B cell (primary cell): ENCODE measurements at regions not wholly inside any gene's neighbourhood (a gene's known extent, or its start where the extent isn't known, plus 50 kb on each side); places are given as distances from the start of the nearest gene placed in this dataset.

Experiments
- EZH2 ChIP-seq: IDR thresholded peaks from 2 replicates; pipeline ENCODE4 v1.6.1; 2012; ENCODE audit warnings: borderline replicate concordance, low read depth, mild to moderate bottlenecking, moderate library complexity, low read length; ENCODE audit not compliant: insufficient read depth, poor library complexity, severe bottlenecking
- TF ChIP-seq, protein P1 (sequence below): fragments of 200-600 bp; IDR thresholded peaks from one replicate; pipeline ENCODE4 v1.8.0; 2022; ENCODE audit warnings: antibody characterized with exemption, mild to moderate bottlenecking

DNA sequence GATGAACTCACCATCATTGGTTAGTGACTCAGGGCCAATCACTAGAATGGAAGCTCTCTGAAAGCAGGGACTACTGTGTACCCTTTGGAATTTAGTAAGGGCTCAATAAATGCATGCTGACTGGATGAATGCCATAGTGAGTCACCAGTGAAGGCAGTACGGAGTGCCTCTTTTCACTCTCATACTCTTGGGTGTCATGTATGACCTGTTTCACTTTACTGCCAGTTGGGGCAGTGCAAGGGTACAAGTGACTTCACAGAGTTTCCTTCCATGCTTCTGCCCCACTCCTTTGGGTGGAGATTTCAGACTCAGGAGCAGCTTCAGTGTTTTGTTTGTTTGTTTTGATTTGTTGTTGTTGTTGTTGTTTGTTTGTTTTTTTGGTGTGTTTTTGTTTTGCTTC is 57.7 kb downstream of the SOX3 start:
- no peak for TF ChIP-seq EZH2
- TF ChIP-seq, protein P1, sequence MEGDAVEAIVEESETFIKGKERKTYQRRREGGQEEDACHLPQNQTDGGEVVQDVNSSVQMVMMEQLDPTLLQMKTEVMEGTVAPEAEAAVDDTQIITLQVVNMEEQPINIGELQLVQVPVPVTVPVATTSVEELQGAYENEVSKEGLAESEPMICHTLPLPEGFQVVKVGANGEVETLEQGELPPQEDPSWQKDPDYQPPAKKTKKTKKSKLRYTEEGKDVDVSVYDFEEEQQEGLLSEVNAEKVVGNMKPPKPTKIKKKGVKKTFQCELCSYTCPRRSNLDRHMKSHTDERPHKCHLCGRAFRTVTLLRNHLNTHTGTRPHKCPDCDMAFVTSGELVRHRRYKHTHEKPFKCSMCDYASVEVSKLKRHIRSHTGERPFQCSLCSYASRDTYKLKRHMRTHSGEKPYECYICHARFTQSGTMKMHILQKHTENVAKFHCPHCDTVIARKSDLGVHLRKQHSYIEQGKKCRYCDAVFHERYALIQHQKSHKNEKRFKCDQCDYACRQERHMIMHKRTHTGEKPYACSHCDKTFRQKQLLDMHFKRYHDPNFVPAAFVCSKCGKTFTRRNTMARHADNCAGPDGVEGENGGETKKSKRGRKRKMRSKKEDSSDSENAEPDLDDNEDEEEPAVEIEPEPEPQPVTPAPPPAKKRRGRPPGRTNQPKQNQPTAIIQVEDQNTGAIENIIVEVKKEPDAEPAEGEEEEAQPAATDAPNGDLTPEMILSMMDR, result no peak
